AG04450 (cell line): ENCODE measurements at regions not wholly inside any gene's neighbourhood (a gene's known extent, or its start where the extent isn't known, plus 50 kb on each side); places are given as distances from the start of the nearest gene placed in this dataset.

Experiments used
- CTCF ChIA-PET: fragments of 300-600, 350-600 bp; formaldehyde crosslinking; extraction: SDS; loops from one replicate; lab custom pipeline; 2022; ENCODE audit warnings: antibody characterized with exemption, inconsistent platforms; lab: Charles Lee
- POLR2A ChIA-PET: fragments of 350-600 bp; formaldehyde crosslinking; extraction: SDS; loops from one replicate; lab custom pipeline; 2021; ENCODE audit warnings: antibody characterized with exemption, inconsistent platforms; lab: Yijun Ruan, JAX
- DNase-seq: peaks from one replicate; pipeline ENCODE4 v3.0.0-alpha.2; 2011; ENCODE audit warnings: low read depth, low spot score
- H3K27ac ChIP-seq: one replicate; pipeline ENCODE4 v1.5.1; 2012; ENCODE audit warnings: low read depth, low read length, control low read depth
- H3K27me3 ChIP-seq: one replicate; pipeline ENCODE4 v1.6.0; 2012; ENCODE audit warnings: low read length; ENCODE audit not compliant: control insufficient read depth, insufficient read depth
- H3K4me3 ChIP-seq: 2 replicates; pipeline ENCODE4 v1.5.1; 2011; ENCODE audit warnings: mild to moderate bottlenecking, low read depth, low read length, control low read depth
- H3K9me3 ChIP-seq: 2 replicates; pipeline ENCODE4 v1.5.1; 2012; ENCODE audit warnings: low read length; ENCODE audit not compliant: control insufficient read depth, insufficient read depth
- CTCF ChIP-seq: IDR thresholded peaks from 2 replicates; pipeline ENCODE4 v1.5.1; 2011; ENCODE audit warnings: low read depth, low read length, control low read depth, inconsistent platforms

- ChIA-PET POLR2A (no interaction called here), CTCF (interaction anchor here (1.3 kb wide), 1 partner anchor 124 kb away, joined by 3 read pairs; no protein-coding TSS in a partner anchor)
- Histone ChIP-seq H3K4me3 (no peak overlapping the region), H3K27ac (no peak overlapping the region), H3K27me3 (no peaks in the 10 kb centered on the region), H3K9me3 (no peaks in the 10 kb centered on the region)
- DNase-seq = no peak
- TF ChIP-seq CTCF = no peak
Measured at GRCh38 chr18:43744960-43745745, 467.9 kb upstream of the SYT4 start.

DNA sequence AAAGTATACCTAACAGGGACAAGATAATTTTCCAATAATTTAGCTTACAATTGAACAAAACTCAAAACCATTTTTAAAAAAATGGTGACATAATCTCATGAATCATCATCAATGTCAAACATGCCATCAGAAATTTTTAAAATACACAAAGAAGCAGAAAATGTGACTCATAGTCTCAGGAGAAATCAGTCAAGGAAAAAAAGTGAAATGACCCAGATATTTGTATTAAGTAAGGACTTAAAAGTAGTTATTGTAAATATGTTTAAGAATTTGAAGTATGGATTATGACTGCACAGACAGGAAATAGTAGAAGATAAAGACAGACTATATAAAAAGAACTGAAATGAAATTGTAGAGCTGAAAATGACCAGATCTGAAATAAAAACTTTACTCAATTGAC, 473.9 kb upstream of the SYT4 start:
- H3K4me3 ChIP-seq = no peak overlapping the region
- TF ChIP-seq CTCF = no peak
- POLR2A ChIA-PET = no interaction called here
- H3K27me3 ChIP-seq = no peaks in the 10 kb centered on the region
- CTCF ChIA-PET = no interaction called here
- no peaks in the 10 kb centered on the region for H3K9me3 ChIP-seq
- no peak overlapping the region for H3K27ac ChIP-seq
- no peak for DNase-seq

- ChIA-PET CTCF (no interaction called here), POLR2A (no interaction called here)
- Histone ChIP-seq H3K4me3 (no peak overlapping the region), H3K27me3 (no peaks in the 10 kb centered on the region), H3K9me3 (no peaks in the 10 kb centered on the region), H3K27ac (no peak overlapping the region)
- no peak for TF ChIP-seq CTCF
- DNase-seq = no peak
Measured at GRCh38 chr18:43751835-43752234, 474.5 kb upstream of the SYT4 start.

GRCh38 chr18:43757273-43757672, 480.0 kb upstream of the SYT4 start:
- no peak for DNase-seq
- Histone ChIP-seq H3K9me3 (no peaks in the 10 kb centered on the region), H3K4me3 (no peak overlapping the region), H3K27me3 (no peaks in the 10 kb centered on the region), H3K27ac (no peak overlapping the region)
- TF ChIP-seq CTCF = no peak
- ChIA-PET POLR2A (no interaction called here), CTCF (no interaction called here)

GRCh38 chr18:43758734-43759133, 481.4 kb upstream of the SYT4 start:
- no peak for TF ChIP-seq CTCF
- POLR2A ChIA-PET = no interaction called here
- no peaks in the 10 kb centered on the region for H3K27me3 ChIP-seq
- no peaks in the 10 kb centered on the region for H3K9me3 ChIP-seq
- H3K27ac ChIP-seq = no peak overlapping the region
- CTCF ChIA-PET = no interaction called here
- DNase-seq = no peak
- no peak overlapping the region for H3K4me3 ChIP-seq
